ENCODE measurements at regions not wholly inside any gene's neighbourhood (a gene's known extent, or its start where the extent isn't known, plus 50 kb on each side); places are given as distances from the start of the nearest gene placed in this dataset.

DNA sequence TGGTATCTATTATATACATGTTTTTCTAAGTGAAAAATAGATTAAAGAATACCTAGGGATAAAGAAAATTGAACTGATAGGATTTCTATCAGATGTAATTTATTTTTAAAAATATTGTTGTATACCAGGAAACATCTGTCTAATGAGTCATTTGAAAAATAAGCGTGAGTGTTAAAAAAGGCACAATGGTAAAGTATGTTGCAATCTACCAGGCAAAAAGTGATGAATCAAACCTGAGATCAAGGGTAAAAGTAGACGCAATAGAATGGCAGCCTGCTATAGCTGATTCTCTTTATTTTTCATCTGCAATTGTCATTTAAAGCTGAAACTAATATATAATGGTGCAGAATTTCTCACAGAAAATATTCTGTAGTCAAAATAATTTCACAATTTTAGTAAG lies 1119.6 kb downstream of the PCDH18 start:
- H3K4me3 ChIP-seq, result no peak overlapping the region
- TF ChIP-seq CTCF (IDR thresholded peaks at IDR 0.05), result no peak
- H3K27me3 ChIP-seq (ENCODE audit: low read depth), result no peaks in the 10 kb centered on the region
- H3K4me1 ChIP-seq, result no peaks in the 10 kb centered on the region
- H3K27ac ChIP-seq, result no peak overlapping the region
- intact Hi-C loops (cut with DNase I), result no loop called here
- no peaks in the 10 kb centered on the region for H3K9me3 ChIP-seq
- ATAC-seq (no peak), DNase-seq (no peak)
- H3K36me3 ChIP-seq, result no peaks in the 10 kb centered on the region

- H3K27ac ChIP-seq, result no peak overlapping the region
- H3K4me3 ChIP-seq, result no peak overlapping the region
- DNase-seq (no peak), ATAC-seq (no peak)
- no peak for TF ChIP-seq CTCF (IDR thresholded peaks at IDR 0.05)
- intact Hi-C loops (cut with DNase I), result no loop called here
- H3K36me3 ChIP-seq, result no peaks in the 10 kb centered on the region
- no peaks in the 10 kb centered on the region for H3K9me3 ChIP-seq
- H3K27me3 ChIP-seq (ENCODE audit: low read depth), result no peaks in the 10 kb centered on the region
- no peaks in the 10 kb centered on the region for H3K4me1 ChIP-seq
Measured at GRCh38 chr4:136400829-136401228, 1131.5 kb downstream of the PCDH18 start.

DNA sequence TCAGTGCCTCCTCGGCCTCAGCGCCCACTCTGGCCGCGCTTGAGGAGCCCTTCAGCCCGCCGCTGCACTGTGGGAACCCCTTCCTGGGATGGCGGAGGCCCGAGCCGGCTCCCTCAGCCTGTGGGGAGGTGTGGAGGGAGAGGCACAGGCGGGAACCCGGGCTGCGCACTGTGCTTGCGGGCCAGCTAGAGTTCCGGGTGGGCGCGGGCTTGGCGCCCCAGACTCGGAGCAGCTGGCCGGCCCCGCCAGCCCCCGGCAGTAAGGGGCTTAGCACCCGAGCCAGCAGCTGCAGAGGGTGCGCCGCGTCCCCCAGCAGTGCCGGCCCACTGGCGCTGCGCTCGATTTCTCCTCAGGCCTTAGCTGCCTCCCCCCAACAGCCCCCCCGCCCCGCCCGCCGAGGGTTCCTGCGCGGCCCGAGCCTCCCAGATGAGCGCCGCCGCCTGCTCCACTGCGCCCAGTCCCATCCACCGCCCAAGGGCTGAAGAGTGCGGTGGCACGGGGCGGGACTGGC lies 1137.0 kb downstream of the PCDH18 start:
- H3K4me3 ChIP-seq, result no peak overlapping the region
- H3K27me3 ChIP-seq (ENCODE audit: low read depth), result no peaks in the 10 kb centered on the region
- no peaks in the 10 kb centered on the region for H3K36me3 ChIP-seq
- no peak for DNase-seq
- ATAC-seq, result no peak
- no peak overlapping the region for H3K27ac ChIP-seq
- TF ChIP-seq CTCF (IDR thresholded peaks at IDR 0.05), result no peak
- intact Hi-C loops (cut with DNase I), result no loop called here
- no peaks in the 10 kb centered on the region for H3K9me3 ChIP-seq
- H3K4me1 ChIP-seq, result no peaks in the 10 kb centered on the region

DNA sequence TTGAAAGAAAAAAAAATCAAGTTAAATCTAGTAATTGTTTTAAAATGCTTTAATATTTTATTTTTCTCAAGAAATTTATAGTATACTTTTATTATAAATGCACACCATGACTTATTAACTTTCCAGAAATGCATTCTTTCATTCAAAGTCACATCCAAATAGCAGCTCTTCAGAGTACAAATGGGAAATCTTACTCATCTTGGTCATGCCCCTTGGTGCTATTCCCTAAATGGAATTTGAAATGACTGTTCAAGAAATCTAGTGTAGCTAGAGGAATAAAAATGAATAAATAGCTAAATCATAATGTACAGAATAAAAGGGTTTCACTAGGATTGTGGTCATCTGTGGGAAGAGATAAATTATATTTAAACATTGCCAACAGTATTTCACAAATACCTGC lies 1139.7 kb downstream of the PCDH18 start:
- Histone ChIP-seq H3K27ac (no peak overlapping the region), H3K36me3 (no peaks in the 10 kb centered on the region), H3K4me1 (no peaks in the 10 kb centered on the region), H3K9me3 (no peaks in the 10 kb centered on the region), H3K4me3 (no peak overlapping the region), H3K27me3 (ENCODE audit: low read depth) (no peaks in the 10 kb centered on the region)
- no peak for DNase-seq
- no peak for TF ChIP-seq CTCF (IDR thresholded peaks at IDR 0.05)
- ATAC-seq, result no peak
- intact Hi-C loops (cut with DNase I), result no loop called here

GRCh38 chr4:136390824-136391223 lies 1141.5 kb downstream of the PCDH18 start:
- H3K9me3 ChIP-seq, result no peaks in the 10 kb centered on the region
- no peak for DNase-seq
- H3K4me1 ChIP-seq, result no peaks in the 10 kb centered on the region
- intact Hi-C loops (cut with DNase I), result no loop called here
- H3K27me3 ChIP-seq (ENCODE audit: low read depth), result no peaks in the 10 kb centered on the region
- no peaks in the 10 kb centered on the region for H3K36me3 ChIP-seq
- H3K27ac ChIP-seq, result no peak overlapping the region
- H3K4me3 ChIP-seq, result no peak overlapping the region
- ATAC-seq, result no peak
- TF ChIP-seq CTCF (IDR thresholded peaks at IDR 0.05), result no peak

DNA sequence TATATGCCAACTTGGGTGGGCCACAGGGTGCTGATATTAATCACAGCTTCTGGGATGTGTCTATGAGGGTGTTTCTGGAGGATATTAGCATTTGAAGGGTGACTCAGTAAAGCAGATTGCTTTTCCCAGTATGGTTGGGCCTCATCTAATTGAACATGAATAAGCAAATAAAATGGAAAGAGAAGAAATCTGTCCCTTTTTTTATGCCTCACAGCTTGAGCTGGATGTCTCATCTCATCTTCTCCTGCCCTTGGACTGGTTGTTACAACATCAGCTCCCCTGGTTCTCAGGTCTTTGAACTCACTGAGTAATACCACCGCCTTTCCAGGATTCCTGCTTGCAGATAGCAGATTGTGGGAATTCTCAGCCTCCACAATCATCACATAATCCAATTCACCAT lies 1149.2 kb downstream of the PCDH18 start:
- no peaks in the 10 kb centered on the region for H3K36me3 ChIP-seq
- DNase-seq, result no peak

More for the DNA sequence above, 1149.2 kb downstream of the PCDH18 start:
- no peak for TF ChIP-seq CTCF (IDR thresholded peaks at IDR 0.05)
- H3K27ac ChIP-seq, result no peak overlapping the region
- H3K4me1 ChIP-seq, result no peaks in the 10 kb centered on the region
- no peak overlapping the region for H3K4me3 ChIP-seq
- H3K27me3 ChIP-seq (ENCODE audit: low read depth), result no peaks in the 10 kb centered on the region
- no peaks in the 10 kb centered on the region for H3K9me3 ChIP-seq
- intact Hi-C loops (cut with DNase I), result no loop called here
- ATAC-seq, result no peak

Measured in lower lobe of right lung (tissue), 2 donors.